Activated CD4-positive, alpha-beta T cell treated with anti-CD3 and anti-CD28 coated beads, Interleukin-2, Interleukin-4, amounts not matched to agents 100 ng/mL and 50 ng/mL, durations not matched to agents 16 hours and 8 hours (primary cell): ENCODE measurements at regions not wholly inside any gene's neighbourhood (a gene's known extent, or its start where the extent isn't known, plus 50 kb on each side); places are given as distances from the start of the nearest gene placed in this dataset.
"Not testable (repeated sequence)": the region's sequence is repeated elsewhere in the genome, so short reads cannot be mapped to it uniquely, and the experiment has no call there.

ENCODE experiments used
- DNase-seq: peaks from one replicate; pipeline ENCODE4 v3.0.0-alpha.2; 2020; ENCODE audit warnings: low spot score

DNA sequence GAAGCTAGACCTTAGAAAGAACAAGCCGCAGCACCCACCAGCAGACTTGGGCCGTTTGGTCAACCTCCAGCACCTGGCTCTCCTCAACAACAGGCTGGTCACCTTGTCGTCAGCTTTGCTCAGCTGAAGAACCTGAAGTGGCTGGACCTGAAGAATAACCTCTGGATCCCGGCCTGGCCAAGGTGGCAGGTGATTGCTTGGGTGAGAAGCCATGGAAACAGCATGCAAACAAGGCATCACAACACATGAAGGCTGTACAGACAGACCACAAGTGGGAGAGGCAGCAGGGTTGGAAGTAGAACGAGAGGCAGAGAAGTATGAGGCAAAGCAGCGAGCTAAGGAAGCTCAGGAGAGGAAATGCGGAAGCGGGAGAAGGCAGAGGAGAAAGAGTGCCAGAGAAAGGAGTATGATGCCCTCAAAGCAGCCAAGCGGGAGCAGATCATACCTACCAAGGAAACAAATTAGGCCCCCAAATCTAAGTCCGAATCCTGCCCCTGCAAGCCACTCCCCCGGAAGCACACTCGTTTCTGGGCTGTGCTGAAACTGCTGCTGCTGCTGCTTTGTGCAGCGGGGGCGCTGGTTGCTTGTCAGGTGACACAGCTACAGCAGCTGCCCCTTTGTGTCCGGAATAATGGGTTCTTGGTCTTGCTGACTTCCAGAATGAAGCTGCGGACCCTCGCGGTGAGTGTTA, 121.6 kb upstream of the LGSN start:
- DNase-seq, result no peak

DNA sequence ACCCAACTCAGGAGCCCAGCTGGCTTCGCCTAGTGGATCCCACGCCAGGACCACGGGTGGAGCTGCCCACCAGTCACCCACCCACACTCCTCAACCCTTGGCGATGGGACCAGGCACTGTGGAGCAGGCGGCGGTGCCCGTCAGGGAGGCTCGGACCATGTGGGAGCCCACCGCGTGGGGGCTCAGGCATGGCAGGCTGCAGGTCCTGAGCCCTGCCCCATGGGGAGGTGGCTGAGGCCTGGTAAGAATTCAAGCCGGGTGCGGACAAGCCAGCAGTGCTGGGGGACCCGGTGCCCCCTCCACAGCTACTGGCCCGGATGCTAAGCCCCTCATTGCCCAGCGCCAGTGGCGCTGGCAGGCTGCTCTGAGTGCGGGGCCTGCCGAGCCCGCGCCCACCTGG, 123.1 kb upstream of the LGSN start:
- DNase-seq, result no peak

GRCh38 chr6:63444768-63445167, 125.0 kb upstream of the LGSN start:
- DNase-seq, result no peak

GRCh38 chr6:63446405-63446804, 125.9 kb upstream of the LOC128125822 start:
- DNase-seq, result no peak

DNA sequence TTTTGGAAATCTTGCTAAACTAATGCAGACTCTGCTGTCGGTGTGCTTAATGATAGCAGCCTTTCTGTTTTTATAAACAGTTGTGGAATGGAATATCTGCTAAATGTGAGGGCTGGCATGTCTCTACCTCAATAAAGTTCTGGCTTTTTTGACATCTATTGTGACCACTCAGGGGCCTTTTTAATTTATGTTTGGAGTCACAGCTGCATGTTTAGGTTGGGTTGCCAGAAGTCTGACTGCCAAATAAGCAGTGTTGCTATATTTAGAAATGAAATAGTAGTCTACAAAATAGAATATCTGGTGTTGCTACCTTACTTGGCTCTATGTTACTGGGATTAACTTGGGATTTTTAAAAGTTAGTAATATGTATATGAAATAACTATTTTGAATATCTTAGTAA, 125.1 kb upstream of the LOC128125822 start:
- no peak for DNase-seq

- DNase-seq, result no peak
Measured at GRCh38 chr6:63448229-63448628, 124.1 kb upstream of the LOC128125822 start.

DNA sequence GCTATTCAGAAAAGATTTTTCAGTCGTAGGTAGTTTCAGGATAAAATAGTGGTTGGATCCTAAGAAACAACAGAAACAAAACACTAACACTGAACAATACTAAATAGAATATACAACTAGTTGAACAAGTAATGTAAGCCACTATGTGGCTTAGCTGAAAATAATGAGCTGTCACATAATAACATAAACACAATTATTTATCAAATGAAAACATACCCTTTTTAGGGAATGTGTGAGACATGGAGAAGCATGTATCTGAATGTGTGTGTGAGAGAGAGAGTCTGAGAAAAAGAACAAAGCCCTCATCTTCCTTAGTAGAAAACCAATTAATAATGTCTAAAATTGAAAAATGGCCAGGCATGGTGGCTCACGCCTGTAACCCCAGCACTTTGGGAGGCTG, 122.6 kb upstream of the LOC128125822 start:
- no peak for DNase-seq

GRCh38 chr6:63451238-63451637, 121.0 kb upstream of the LOC128125822 start:
- DNase-seq, result no peak

DNA sequence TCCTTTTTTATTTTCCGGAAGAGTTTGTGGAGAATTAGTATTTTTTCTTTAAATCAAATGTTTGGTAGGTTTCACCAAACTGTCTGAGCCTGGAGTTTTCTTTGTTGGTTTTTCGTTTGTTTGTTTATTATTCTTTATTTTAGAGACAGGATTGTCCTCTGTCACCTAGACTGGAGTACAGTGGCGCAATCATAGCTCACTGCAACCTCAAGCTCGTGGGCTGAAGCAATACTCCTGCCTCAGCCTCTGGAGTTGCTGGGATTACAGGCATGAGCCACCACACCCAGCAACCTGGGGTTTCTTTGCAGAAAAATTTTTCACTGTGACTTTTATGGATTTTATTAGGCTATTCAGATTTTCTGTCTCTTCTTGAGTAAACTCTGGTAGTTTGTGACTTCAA, 120.2 kb upstream of the LOC128125822 start:
- no peak for DNase-seq

DNA sequence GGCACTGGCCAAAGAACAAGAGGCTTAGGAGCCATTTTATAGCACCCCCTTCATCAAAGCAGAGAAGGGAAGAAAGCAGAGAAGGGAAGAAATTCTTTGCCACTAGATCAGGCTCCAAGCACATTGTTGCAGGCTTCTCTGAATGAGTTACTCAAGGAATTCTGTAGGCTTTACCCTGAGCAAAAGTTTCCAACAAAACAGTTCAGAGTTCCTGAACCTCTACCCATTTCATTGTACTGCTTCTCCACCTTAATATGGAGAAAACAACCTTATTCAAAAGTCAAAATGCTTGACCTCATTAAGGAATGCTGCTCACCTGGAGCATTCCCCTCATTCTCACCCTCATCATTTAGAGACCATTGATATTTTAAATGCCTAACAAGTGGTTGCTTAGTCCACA, 115.5 kb upstream of the LOC128125822 start:
- no peak for DNase-seq

GRCh38 chr6:63458480-63459115, 113.7 kb upstream of the LOC128125822 start:
- no peak for DNase-seq

GRCh38 chr6:63459814-63460213, 112.5 kb upstream of the LOC128125822 start:
- DNase-seq, result no peak

DNA sequence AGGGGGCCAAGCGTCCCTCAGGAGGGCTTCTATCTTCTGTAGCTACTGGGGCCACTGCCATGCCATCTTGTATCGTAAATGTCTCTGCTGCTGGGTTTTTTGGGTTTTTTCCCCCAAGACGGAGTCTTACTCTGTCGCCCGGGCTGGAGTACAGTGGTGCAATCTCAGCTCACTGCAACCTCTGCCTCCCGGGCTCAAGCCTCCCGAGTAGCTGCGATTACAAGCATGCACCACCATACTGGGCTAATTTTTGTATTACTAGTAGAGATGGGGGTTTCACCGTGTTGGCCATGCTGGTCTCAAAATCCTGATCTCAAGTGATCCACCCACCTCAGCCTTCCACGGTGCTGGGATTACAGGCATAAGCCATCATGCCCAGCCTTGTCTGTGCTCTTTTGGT, 111.3 kb upstream of the LOC128125822 start:
- DNase-seq, result no peak

DNA sequence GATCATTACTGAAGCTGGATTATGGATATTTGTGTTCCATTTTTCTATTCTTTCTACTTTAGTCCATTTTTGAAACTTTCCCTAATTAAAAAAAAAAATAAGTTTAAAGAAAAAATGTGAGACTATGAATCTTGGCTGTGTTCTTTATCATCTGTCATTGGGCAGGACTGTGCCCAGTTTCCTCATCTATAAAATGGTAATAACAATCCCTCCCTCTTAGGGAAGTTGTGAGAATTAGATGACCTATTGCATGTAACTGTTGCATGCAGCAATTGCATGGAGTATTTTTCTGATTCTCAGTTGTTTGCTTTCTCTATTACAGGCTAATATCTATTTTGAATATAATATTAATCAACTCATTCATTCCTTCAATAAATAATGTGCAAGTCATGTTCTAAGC, 108.2 kb upstream of the LOC128125822 start:
- DNase-seq, result no peak

GRCh38 chr6:63465750-63466149, 106.5 kb upstream of the LOC128125822 start:
- no peak for DNase-seq

DNA sequence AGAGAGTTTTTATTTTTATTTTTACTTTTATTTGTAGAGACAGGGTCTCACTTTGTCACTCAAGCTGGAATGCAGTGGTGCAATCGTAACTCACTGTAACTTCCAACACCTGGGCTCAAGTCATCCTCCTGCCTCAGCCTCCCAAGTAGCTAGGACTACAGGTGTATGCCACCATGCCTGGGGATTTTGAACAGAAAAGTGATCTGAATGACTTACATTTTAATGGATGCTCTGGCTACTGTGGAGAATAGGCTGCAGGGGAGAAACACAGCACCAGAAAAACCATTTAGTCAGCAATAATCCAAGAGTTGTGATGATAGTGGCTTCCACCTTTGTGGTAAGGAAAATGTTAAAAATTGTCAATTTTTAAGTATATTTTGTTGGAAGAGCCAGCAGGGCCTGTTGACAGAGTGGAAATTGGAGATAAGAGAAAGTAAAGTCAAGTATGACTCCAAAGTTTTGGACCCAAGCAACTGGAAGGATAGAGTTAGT, 106.0 kb upstream of the LOC128125822 start:
- DNase-seq, result no peak

DNA sequence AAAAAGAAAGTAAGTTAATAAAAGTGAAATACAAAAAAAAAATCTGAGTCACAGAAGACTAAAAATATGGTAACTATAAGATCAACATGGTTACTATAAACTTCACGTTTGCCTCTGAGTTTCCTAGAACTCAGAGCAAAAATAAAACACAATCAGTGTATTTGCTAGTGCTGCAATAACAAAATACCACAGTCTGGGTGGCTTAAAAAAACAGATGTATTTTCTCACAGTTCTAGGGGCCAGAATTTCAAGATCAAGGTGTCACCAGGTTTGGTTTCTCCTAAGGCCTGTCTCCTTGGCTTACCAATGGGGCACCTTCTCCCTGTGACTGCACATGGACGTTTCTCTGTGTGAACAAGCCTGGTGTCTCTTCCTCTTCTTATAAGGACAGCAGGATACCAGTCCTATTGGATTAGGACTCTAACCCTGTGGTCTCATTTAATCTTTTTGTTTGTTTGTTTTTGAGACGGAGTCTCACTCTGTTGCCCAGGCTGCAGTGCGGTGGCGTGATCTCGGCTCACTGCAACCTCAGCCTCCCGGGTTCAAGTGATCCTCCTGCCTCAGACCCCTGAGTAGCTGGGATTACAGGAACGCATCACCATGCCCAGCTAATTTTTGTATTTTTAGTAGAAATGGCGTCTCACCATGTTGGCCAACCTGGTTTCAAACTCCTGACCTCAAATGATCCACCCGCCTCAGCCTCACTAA, 104.9 kb upstream of the LOC128125822 start:
- DNase-seq, result no peak

- not testable (repeated sequence) for DNase-seq
Measured at GRCh38 chr6:63471145-63471544, 101.1 kb upstream of the LOC128125822 start.

- DNase-seq, result no peak
Measured at GRCh38 chr6:63471654-63472053, 100.6 kb upstream of the LOC128125822 start.

DNA sequence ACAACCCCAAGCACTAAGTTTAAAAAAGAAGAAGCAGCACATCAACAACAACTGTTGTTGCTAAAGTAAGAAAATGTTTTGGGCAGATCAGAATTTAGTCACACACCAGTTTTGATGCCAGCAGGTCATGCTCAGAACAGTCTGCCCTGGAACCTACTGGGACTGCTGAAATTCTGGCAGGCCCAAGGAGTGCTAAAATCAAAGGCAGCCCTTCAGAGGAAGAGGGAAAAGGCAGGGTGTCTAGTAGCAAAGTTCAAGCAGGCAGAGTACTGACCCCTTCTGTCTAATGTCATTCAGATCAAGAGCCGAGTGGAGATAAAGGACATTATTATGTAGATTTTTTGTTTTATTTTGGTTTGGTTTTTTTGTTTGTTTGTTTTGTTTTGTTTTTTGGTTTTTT, 96.6 kb upstream of the LOC128125822 start:
- DNase-seq, result no peak

- no peak for DNase-seq
Measured at GRCh38 chr6:63476302-63476701, 96.0 kb upstream of the LOC128125822 start.

DNA sequence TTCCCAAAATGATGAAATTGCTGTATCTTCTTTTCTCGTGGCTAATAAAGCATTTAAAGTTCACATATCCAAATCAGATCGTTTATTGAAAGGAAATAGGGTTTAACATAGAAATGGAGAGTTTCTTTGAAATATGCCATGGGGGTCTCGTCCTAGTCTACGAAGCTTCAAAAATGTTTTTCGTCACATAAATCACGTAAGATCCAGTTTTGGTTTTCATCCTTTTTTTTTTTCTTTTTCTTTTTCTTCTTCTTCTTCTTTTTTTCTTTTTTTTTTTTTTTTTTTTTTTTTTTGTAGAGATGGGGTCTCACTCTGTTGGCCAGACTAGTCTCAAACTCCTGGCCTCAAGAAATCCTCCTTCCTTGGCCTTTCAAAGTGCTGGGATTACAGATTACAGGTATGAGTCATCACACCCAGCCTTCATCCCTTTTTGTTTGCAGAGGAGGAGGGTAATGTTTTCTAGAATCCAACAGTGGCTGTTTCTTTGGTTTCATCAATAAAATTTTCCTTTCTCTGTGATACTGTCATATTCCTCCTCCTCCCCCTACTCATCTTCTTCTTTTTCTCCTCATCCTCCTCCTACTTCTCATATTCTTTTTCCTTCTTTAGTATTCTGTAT, 94.7 kb upstream of the LOC128125822 start:
- DNase-seq, result no peak

- no peak for DNase-seq
Measured at GRCh38 chr6:63478734-63479133, 93.5 kb upstream of the LOC128125822 start.
